ENCODE measurements at regions not wholly inside any gene's neighbourhood (a gene's known extent, or its start where the extent isn't known, plus 50 kb on each side); places are given as distances from the start of the nearest gene placed in this dataset.

DNA sequence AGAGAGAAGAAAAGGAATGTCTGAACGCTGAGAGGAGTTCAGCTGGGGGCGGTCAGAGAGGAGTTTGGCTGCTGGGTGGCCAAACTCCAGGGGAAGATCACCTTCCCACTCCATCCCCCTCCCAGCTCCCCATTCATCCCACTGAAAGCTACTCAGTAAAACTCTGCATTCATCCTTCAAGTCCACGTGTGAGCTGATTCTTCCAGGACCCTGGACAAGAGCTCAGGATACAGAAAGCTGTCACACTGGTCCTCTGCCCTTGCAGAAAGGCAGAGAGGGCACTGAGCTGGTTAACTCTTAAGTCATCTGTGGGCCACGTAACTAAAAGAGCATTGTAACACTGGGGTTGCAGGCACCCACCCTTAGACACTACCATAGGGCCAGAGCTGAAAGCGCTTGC lies 132.1 kb upstream of the ARL4C start:
- TF ChIP-seq, protein P1, sequence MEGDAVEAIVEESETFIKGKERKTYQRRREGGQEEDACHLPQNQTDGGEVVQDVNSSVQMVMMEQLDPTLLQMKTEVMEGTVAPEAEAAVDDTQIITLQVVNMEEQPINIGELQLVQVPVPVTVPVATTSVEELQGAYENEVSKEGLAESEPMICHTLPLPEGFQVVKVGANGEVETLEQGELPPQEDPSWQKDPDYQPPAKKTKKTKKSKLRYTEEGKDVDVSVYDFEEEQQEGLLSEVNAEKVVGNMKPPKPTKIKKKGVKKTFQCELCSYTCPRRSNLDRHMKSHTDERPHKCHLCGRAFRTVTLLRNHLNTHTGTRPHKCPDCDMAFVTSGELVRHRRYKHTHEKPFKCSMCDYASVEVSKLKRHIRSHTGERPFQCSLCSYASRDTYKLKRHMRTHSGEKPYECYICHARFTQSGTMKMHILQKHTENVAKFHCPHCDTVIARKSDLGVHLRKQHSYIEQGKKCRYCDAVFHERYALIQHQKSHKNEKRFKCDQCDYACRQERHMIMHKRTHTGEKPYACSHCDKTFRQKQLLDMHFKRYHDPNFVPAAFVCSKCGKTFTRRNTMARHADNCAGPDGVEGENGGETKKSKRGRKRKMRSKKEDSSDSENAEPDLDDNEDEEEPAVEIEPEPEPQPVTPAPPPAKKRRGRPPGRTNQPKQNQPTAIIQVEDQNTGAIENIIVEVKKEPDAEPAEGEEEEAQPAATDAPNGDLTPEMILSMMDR (conservative IDR thresholded peaks at IDR 0.05 in 1 of 2, IDR thresholded peaks at IDR 0.05 in 1 of 2; ENCODE audit: low read depth in 1 of 2, low read length in 2 of 2): no peak
- no peak for TF ChIP-seq EZH2 (IDR thresholded peaks at IDR 0.05; ENCODE audit: low read length, missing control alignments)
